Stomach (tissue), 4 donors: ENCODE measurements at regions not wholly inside any gene's neighbourhood (a gene's known extent, or its start where the extent isn't known, plus 50 kb on each side); places are given as distances from the start of the nearest gene placed in this dataset.

Source experiments
- CTCF ChIP-seq, 7 experiments: fragments of 450-650 bp in 4 of 7; fragments of 200-600 bp in 3 of 7; sonication (generic) in 3 of 7; IDR thresholded peaks; one replicate each; pipeline ENCODE4 v1.5.1; 2016 to 2019; ENCODE audit warnings: antibody characterized with exemption in 7 of 7, control low read depth in 2 of 7, mild to moderate bottlenecking in 1 of 7
- POLR2A ChIP-seq, 4 donors: fragments of 450-650 bp; IDR thresholded peaks; one replicate each; pipeline ENCODE4 v1.6.1; 2016; ENCODE audit warnings: antibody characterized with exemption in 4 of 4, control low read depth in 2 of 4, mild to moderate bottlenecking in 1 of 4, moderate library complexity in 1 of 4
- POLR2AphosphoS5 ChIP-seq, 3 donors: sonication (generic); formaldehyde crosslinking; IDR thresholded peaks; one replicate each; pipeline ENCODE4 v1.6.1; 2016; ENCODE audit warnings: antibody characterized with exemption in 3 of 3

- TF ChIP-seq POLR2A (IDR thresholded peaks at IDR 0.05) (no peak), CTCF (IDR thresholded peaks at IDR 0.05) (no peak), POLR2AphosphoS5 (IDR thresholded peaks at IDR 0.05) (no peak)
Measured at GRCh38 chr14:28584951-28585350, 181.6 kb upstream of the FOXG1 start.
